HuH-7 (cell line): ENCODE measurements at regions not wholly inside any gene's neighbourhood (a gene's known extent, or its start where the extent isn't known, plus 50 kb on each side); places are given as distances from the start of the nearest gene placed in this dataset.

Experiments
- DNase-seq: peaks from one replicate; pipeline ENCODE4 v3.0.0; 2011; ENCODE audit warnings: low spot score

GRCh38 chr1:82268826-82269225, 468.1 kb downstream of the ADGRL2 start:
- no peak for DNase-seq

GRCh38 chr1:82266351-82266750, 465.6 kb downstream of the ADGRL2 start:
- no peak for DNase-seq

- DNase-seq, result no peak
Observed at GRCh38 chr1:82265436-82265835, 464.7 kb downstream of the ADGRL2 start.

GRCh38 chr1:82264802-82265201, 464.1 kb downstream of the ADGRL2 start:
- no peak for DNase-seq

- no peak for DNase-seq
Observed at GRCh38 chr1:82263396-82263795, 462.7 kb downstream of the ADGRL2 start.

GRCh38 chr1:82260666-82261065, 459.9 kb downstream of the ADGRL2 start:
- DNase-seq, result no peak

GRCh38 chr1:82260051-82260450, 459.3 kb downstream of the ADGRL2 start:
- DNase-seq, result no peak

- DNase-seq, result no peak
Observed at GRCh38 chr1:82258887-82259286, 458.2 kb downstream of the ADGRL2 start.

GRCh38 chr1:82246050-82246449, 445.3 kb downstream of the ADGRL2 start:
- DNase-seq, result no peak

GRCh38 chr1:82245345-82246014, 444.7 kb downstream of the ADGRL2 start:
- DNase-seq, result no peak

GRCh38 chr1:82240571-82240970, 439.8 kb downstream of the ADGRL2 start:
- no peak for DNase-seq

GRCh38 chr1:82230667-82231066, 429.9 kb downstream of the ADGRL2 start:
- no peak for DNase-seq

- no peak for DNase-seq
Observed at GRCh38 chr1:82227306-82228095, 426.8 kb downstream of the ADGRL2 start.

- DNase-seq, result peak; percentile 10
Observed at GRCh38 chr1:82226186-82226505, 425.4 kb downstream of the ADGRL2 start.

GRCh38 chr1:82225421-82226185, 424.9 kb downstream of the ADGRL2 start:
- DNase-seq, result no peak

- no peak for DNase-seq
Observed at GRCh38 chr1:82223091-82223490, 422.4 kb downstream of the ADGRL2 start.

GRCh38 chr1:82221721-82222120, 421.0 kb downstream of the ADGRL2 start:
- no peak for DNase-seq

GRCh38 chr1:82220754-82221153, 420.0 kb downstream of the ADGRL2 start:
- no peak for DNase-seq

- no peak for DNase-seq
Observed at GRCh38 chr1:82219841-82220240, 419.1 kb downstream of the ADGRL2 start.

GRCh38 chr1:82218846-82219245, 418.1 kb downstream of the ADGRL2 start:
- DNase-seq, result no peak

- no peak for DNase-seq
Observed at GRCh38 chr1:82215853-82216175, 415.1 kb downstream of the ADGRL2 start.

- DNase-seq, result no peak
Observed at GRCh38 chr1:82215056-82215852, 414.5 kb downstream of the ADGRL2 start.
